Gastrocnemius medialis (tissue), 4 donors: ENCODE measurements at regions not wholly inside any gene's neighbourhood (a gene's known extent, or its start where the extent isn't known, plus 50 kb on each side); places are given as distances from the start of the nearest gene placed in this dataset.

ENCODE experiments used
- CTCF ChIP-seq, 5 experiments: fragments of 450-650 bp in 3 of 5; fragments of 200-600 bp in 2 of 5; sonication (generic) in 2 of 5; IDR thresholded peaks in 4 of 5; conservative IDR thresholded peaks in 1 of 5; 1 replicate in 4 of 5; 2 replicates in 1 of 5; pipeline ENCODE4 v1.5.1; 2016 to 2019; ENCODE audit warnings: antibody characterized with exemption in 5 of 5, mild to moderate bottlenecking in 3 of 5, moderate library complexity in 3 of 5
- POLR2A ChIP-seq, 2 donors: fragments of 450-650 bp; IDR thresholded peaks; one replicate each; pipeline ENCODE4 v1.6.1; 2017; ENCODE audit warnings: antibody characterized with exemption in 2 of 2, mild to moderate bottlenecking in 2 of 2, moderate library complexity in 2 of 2

GRCh38 chr5:173689171-173689736, 72.8 kb upstream of the BOD1 start:
- no peak for TF ChIP-seq CTCF (IDR thresholded peaks at IDR 0.05 in 4 of 5, conservative IDR thresholded peaks at IDR 0.05 in 1 of 5)
- no peak for TF ChIP-seq POLR2A (IDR thresholded peaks at IDR 0.05)
